H9 (cell line): ENCODE measurements at regions not wholly inside any gene's neighbourhood (a gene's known extent, or its start where the extent isn't known, plus 50 kb on each side); places are given as distances from the start of the nearest gene placed in this dataset.

Experiments
- DNase-seq: peaks from one replicate; pipeline ENCODE4 v3.0.0-alpha.2; 2017
- H2AFZ ChIP-seq: one replicate; pipeline ENCODE4 v1.6.1; 2013; ENCODE audit warnings: mild to moderate bottlenecking, low read length, control low read depth, moderate library complexity
- H2AK5ac ChIP-seq: 2 replicates; pipeline ENCODE4 v1.6.1; 2013; ENCODE audit warnings: low read length, control low read depth, mixed read lengths; ENCODE audit not compliant: insufficient read length
- H2BK120ac ChIP-seq: one replicate; pipeline ENCODE4 v1.6.1; 2013; ENCODE audit warnings: low read depth, mild to moderate bottlenecking, low read length, control low read depth, inconsistent platforms; ENCODE audit not compliant: poor library complexity, severe bottlenecking
- H2BK12ac ChIP-seq: 2 replicates; pipeline ENCODE4 v1.6.1; 2013; ENCODE audit warnings: low read length, control low read depth, mixed read lengths, low read depth; ENCODE audit not compliant: insufficient read length
- H2BK15ac ChIP-seq: 2 replicates; pipeline ENCODE4 v1.6.1; 2013; ENCODE audit warnings: low read depth, low read length, control low read depth
- H2BK20ac ChIP-seq: one replicate; pipeline ENCODE4 v1.6.1; 2013; ENCODE audit warnings: low read depth, mild to moderate bottlenecking, low read length, control low read depth, inconsistent platforms; ENCODE audit not compliant: poor library complexity, severe bottlenecking
- H2BK5ac ChIP-seq: 2 replicates; pipeline ENCODE4 v1.6.1; 2013; ENCODE audit warnings: low read length, control low read depth, mixed read lengths; ENCODE audit not compliant: insufficient read length
- H3K14ac ChIP-seq: 2 replicates; pipeline ENCODE4 v1.6.1; 2013; ENCODE audit warnings: low read length, control low read depth; ENCODE audit not compliant: insufficient read depth
- H3K18ac ChIP-seq: 2 replicates; pipeline ENCODE4 v1.6.1; 2013; ENCODE audit warnings: low read depth, mild to moderate bottlenecking, mixed read lengths, low read length, control low read depth; ENCODE audit not compliant: insufficient read length
- H3K23ac ChIP-seq: 2 replicates; pipeline ENCODE4 v1.6.1; 2013; ENCODE audit warnings: low read length, control low read depth, mixed read lengths, low read depth; ENCODE audit not compliant: insufficient read length
- H3K23me2 ChIP-seq: 2 replicates; pipeline ENCODE4 v1.6.1; 2013; ENCODE audit warnings: low read depth, mild to moderate bottlenecking, mixed read lengths, low read length, control low read depth; ENCODE audit not compliant: insufficient read length, poor library complexity, severe bottlenecking
- H3K27ac ChIP-seq: 2 replicates; pipeline ENCODE4 v1.5.1; 2013; ENCODE audit warnings: low read length, control low read depth, mixed read lengths, low read depth; ENCODE audit not compliant: insufficient read length
- H3K27me3 ChIP-seq: 2 replicates; pipeline ENCODE4 v1.6.1; 2013; ENCODE audit warnings: low read length, control low read depth, inconsistent platforms; ENCODE audit not compliant: insufficient read depth
- H3K4ac ChIP-seq: 2 replicates; pipeline ENCODE4 v1.6.1; 2013; ENCODE audit warnings: low read depth, mild to moderate bottlenecking, control low read depth, inconsistent platforms, low read length, moderate library complexity
- H3K4me1 ChIP-seq: 2 replicates; pipeline ENCODE4 v1.6.1; 2013; ENCODE audit warnings: low read length, control low read depth, inconsistent platforms; ENCODE audit not compliant: insufficient read depth
- H3K4me2 ChIP-seq: 2 replicates; pipeline ENCODE4 v1.6.1; 2013; ENCODE audit warnings: low read length, control low read depth, mixed read lengths; ENCODE audit not compliant: insufficient read length, insufficient read depth
- H3K56ac ChIP-seq: 2 replicates; pipeline ENCODE4 v1.6.1; 2013; ENCODE audit warnings: low read depth, mild to moderate bottlenecking, mixed read lengths, low read length, control low read depth; ENCODE audit not compliant: insufficient read length
- H3K79me1 ChIP-seq: 2 replicates; pipeline ENCODE4 v1.6.1; 2013; ENCODE audit warnings: low read depth, mild to moderate bottlenecking, moderate library complexity, low read length, control low read depth, inconsistent platforms; ENCODE audit not compliant: insufficient read depth, poor library complexity, severe bottlenecking
- H3K79me2 ChIP-seq: 2 replicates; pipeline ENCODE4 v1.6.1; 2013; ENCODE audit warnings: low read length, control low read depth, inconsistent platforms; ENCODE audit not compliant: insufficient read depth
- H3K9ac ChIP-seq: 2 replicates; pipeline ENCODE4 v1.6.1; 2013; ENCODE audit warnings: low read length, control low read depth, mixed read lengths; ENCODE audit not compliant: insufficient read length; ENCODE audit errors: extremely low read depth
- H3K9me3 ChIP-seq: one replicate; pipeline ENCODE4 v1.6.1; 2013; ENCODE audit warnings: low read depth, low read length, inconsistent platforms; ENCODE audit not compliant: control insufficient read depth
- H3T11ph ChIP-seq: one replicate; pipeline ENCODE4 v1.6.1; 2013; ENCODE audit warnings: mild to moderate bottlenecking, low read length, control low read depth, inconsistent platforms
- H4K20me1 ChIP-seq: one replicate; pipeline ENCODE4 v1.6.1; 2013; ENCODE audit not compliant: control insufficient read depth, insufficient read length, insufficient read depth
- H4K5ac ChIP-seq: 2 replicates; pipeline ENCODE4 v1.6.1; 2013; ENCODE audit warnings: low read depth, mild to moderate bottlenecking, mixed read lengths, low read length, control low read depth; ENCODE audit not compliant: insufficient read length
- H4K8ac ChIP-seq: replicated peaks from 2 replicates; pipeline ENCODE4 v1.6.1; 2013; ENCODE audit warnings: low read length, control low read depth, mixed read lengths, low read depth; ENCODE audit not compliant: insufficient read length
- H4K91ac ChIP-seq: 2 replicates; pipeline ENCODE4 v1.6.1; 2013; ENCODE audit warnings: low read depth, mild to moderate bottlenecking, moderate library complexity, mixed read lengths, low read length, control low read depth; ENCODE audit not compliant: insufficient read length
- H3K27ac Mint-ChIP-seq, 3 experiments: 2 replicates in 2 of 3; 3 replicates in 1 of 3; pipeline ENCODE4 v1.8.0; 2020 to 2021; ENCODE audit warnings: mixed read lengths in 3 of 3, mild to moderate bottlenecking in 1 of 3, moderate library complexity in 1 of 3
- H3K27me3 Mint-ChIP-seq: 2 replicates; pipeline ENCODE4 v1.8.0; 2021; ENCODE audit warnings: low read depth, mild to moderate bottlenecking, moderate library complexity, mixed read lengths
- H3K36me3 Mint-ChIP-seq, 3 experiments: 2 replicates in 2 of 3; 3 replicates in 1 of 3; pipeline ENCODE4 v1.8.0; 2020 to 2021; ENCODE audit warnings: low read depth in 3 of 3, mixed read lengths in 3 of 3; ENCODE audit not compliant: insufficient read depth in 1 of 3
- H3K4me1 Mint-ChIP-seq, 2 experiments: 2 replicates each; pipeline ENCODE4 v1.8.0; 2020; ENCODE audit warnings: mixed read lengths in 2 of 2
- H3K4me3 Mint-ChIP-seq, 2 experiments: 2 replicates in 1 of 2; 3 replicates in 1 of 2; pipeline ENCODE4 v1.8.0; 2020 to 2021; ENCODE audit warnings: mild to moderate bottlenecking in 2 of 2, mixed read lengths in 2 of 2, moderate library complexity in 1 of 2
- H3K9me3 Mint-ChIP-seq, 2 experiments: 2 replicates in 1 of 2; 3 replicates in 1 of 2; pipeline ENCODE4 v1.8.0; 2020; ENCODE audit warnings: mild to moderate bottlenecking in 2 of 2, mixed read lengths in 2 of 2, moderate library complexity in 1 of 2
- CTCF ChIP-seq: fragments of 200-600 bp; sonication (generic); conservative IDR thresholded peaks from 3 replicates; pipeline ENCODE4 v1.8.0; 2021; ENCODE audit warnings: antibody characterized with exemption, mild to moderate bottlenecking
- WGBS: extraction: QIAGEN DNeasy Blood & Tissue Kit; methylation state at CpG from one replicate; pipeline ENCODE4 v1.1.7; 2013; ENCODE audit warnings: missing lambda C conversion rate, low lambda C conversion rate, mixed read lengths; ENCODE audit not compliant: insufficient read length; ENCODE audit errors: extremely low coverage; 5-methylcytosine and 5-hydroxymethylcytosine counted together

- H4K5ac ChIP-seq: peak overlapping the region; percentile 0
- TF ChIP-seq CTCF: no peak
- H3K4me2 ChIP-seq: no peak overlapping the region
- H3K27me3 Mint-ChIP-seq: peaks cover 13% of the 10 kb centered on the region
- H2AFZ ChIP-seq: no peak overlapping the region
- DNase-seq: peak; percentile 16
- no peak overlapping the region for H3K27ac ChIP-seq
- H3K9me3 ChIP-seq: no peaks in the 10 kb centered on the region
- no peak overlapping the region for H3K56ac ChIP-seq
- no peak overlapping the region for H2AK5ac ChIP-seq
- H2BK5ac ChIP-seq: no peak overlapping the region
- H4K20me1 ChIP-seq: no peaks in the 10 kb centered on the region
- 0 out of 2 replicates have a peak, but pooled peaks cover 2% of the 10 kb centered on the region for H3K27me3 ChIP-seq
- no peak overlapping the region for H3K4ac ChIP-seq
- H3K9me3 Mint-ChIP-seq: peaks cover 7 to 10% of the 10 kb centered on the region in 2 experiments; a peak in 4 of 5 replicates
- H3K79me1 ChIP-seq: no peaks in the 10 kb centered on the region
- H3T11ph ChIP-seq: no peak overlapping the region
- no peak overlapping the region for H2BK12ac ChIP-seq
- no CpG with 5 or more reads among the region's 23 CpGs for WGBS
- no peaks in the 10 kb centered on the region for H3K23me2 ChIP-seq
- no peak overlapping the region for H4K91ac ChIP-seq
- peak overlapping the region; percentile 15 for H4K8ac ChIP-seq
- no peak overlapping the region for H3K9ac ChIP-seq
- H3K79me2 ChIP-seq: no peaks in the 10 kb centered on the region
- H3K4me1 ChIP-seq: no peaks in the 10 kb centered on the region
- H3K14ac ChIP-seq: no peak overlapping the region
- H3K27ac Mint-ChIP-seq: peak overlapping the region in 1 of 3 experiments; percentile 13; a peak in 2 of 7 replicates
- H3K36me3 Mint-ChIP-seq: no peaks in the 10 kb centered on the region
- no peak overlapping the region for H2BK20ac ChIP-seq
- no peak overlapping the region for H2BK120ac ChIP-seq
- H3K4me3 Mint-ChIP-seq: no peak overlapping the region
- H3K18ac ChIP-seq: no peak overlapping the region
- no peak overlapping the region for H2BK15ac ChIP-seq
- H3K23ac ChIP-seq: no peak overlapping the region
- peaks cover 9 to 17% of the 10 kb centered on the region in 2 experiments for H3K4me1 Mint-ChIP-seq
These were observed 124.8 kb downstream of the HMX1 start for GRCh38 chr4:8746523-8747466.
